ENCODE measurements at regions not wholly inside any gene's neighbourhood (a gene's known extent, or its start where the extent isn't known, plus 50 kb on each side); places are given as distances from the start of the nearest gene placed in this dataset.

GRCh38 chr1:220983877-220984635, 104.8 kb downstream of the HLX start:
- no peak for DNase-seq

GRCh38 chr1:220990427-220991339, 111.4 kb downstream of the HLX start:
- no peak for DNase-seq

- no peak for DNase-seq
Measured at GRCh38 chr1:220991506-220991905, 112.3 kb downstream of the HLX start.

GRCh38 chr1:220991959-220992704, 112.9 kb downstream of the HLX start:
- no peak for DNase-seq

GRCh38 chr1:220992705-220993052, 113.4 kb downstream of the HLX start:
- no peak for DNase-seq

GRCh38 chr1:220994671-220995070, 115.4 kb downstream of the HLX start:
- DNase-seq = no peak

- no peak for DNase-seq
Measured at GRCh38 chr1:220997791-220998190, 118.5 kb downstream of the HLX start.

- DNase-seq = no peak
Measured at GRCh38 chr1:220999872-221000863, 120.9 kb downstream of the HLX start.

- no peak for DNase-seq
Measured at GRCh38 chr1:221001167-221001566, 121.9 kb downstream of the HLX start.

- DNase-seq = no peak
Measured at GRCh38 chr1:221002601-221003000, 123.4 kb downstream of the HLX start.

GRCh38 chr1:221011145-221011544, 131.9 kb downstream of the HLX start:
- DNase-seq = no peak

- no peak for DNase-seq
Measured at GRCh38 chr1:221012120-221012519, 132.9 kb downstream of the HLX start.

GRCh38 chr1:221013691-221014660, 134.7 kb downstream of the HLX start:
- DNase-seq = no peak

GRCh38 chr1:221015159-221015790, 136.0 kb downstream of the HLX start:
- no peak for DNase-seq

GRCh38 chr1:221016751-221017150, 137.5 kb downstream of the HLX start:
- DNase-seq = no peak

GRCh38 chr1:221018414-221018813, 139.2 kb downstream of the HLX start:
- DNase-seq = no peak

GRCh38 chr1:221022331-221022730, 143.1 kb downstream of the HLX start:
- no peak for DNase-seq

GRCh38 chr1:221023482-221023881, 144.2 kb downstream of the HLX start:
- DNase-seq = no peak

GRCh38 chr1:221025501-221025900, 146.3 kb downstream of the HLX start:
- no peak for DNase-seq

GRCh38 chr1:221025956-221026355, 146.7 kb downstream of the HLX start:
- no peak for DNase-seq
